CD1c-positive myeloid dendritic cell (primary cell): ENCODE measurements at regions not wholly inside any gene's neighbourhood (a gene's known extent, or its start where the extent isn't known, plus 50 kb on each side); places are given as distances from the start of the nearest gene placed in this dataset.
A peak's percentile ranks its signal among the peaks of the same experiment; 100 is the strongest.
"Not testable (repeated sequence)": the region's sequence is repeated elsewhere in the genome, so short reads cannot be mapped to it uniquely, and the experiment has no call there.

Experiments used
- DNase-seq: peaks from one replicate; pipeline ENCODE4 v3.0.0-alpha.2; 2016; ENCODE audit errors: extremely low spot score

- no peak for DNase-seq
Measured at GRCh38 chr5:160479220-160479619, 57.6 kb downstream of the PTTG1 start.

- no peak for DNase-seq
Measured at GRCh38 chr5:160479926-160480325, 58.3 kb downstream of the PTTG1 start.

DNA sequence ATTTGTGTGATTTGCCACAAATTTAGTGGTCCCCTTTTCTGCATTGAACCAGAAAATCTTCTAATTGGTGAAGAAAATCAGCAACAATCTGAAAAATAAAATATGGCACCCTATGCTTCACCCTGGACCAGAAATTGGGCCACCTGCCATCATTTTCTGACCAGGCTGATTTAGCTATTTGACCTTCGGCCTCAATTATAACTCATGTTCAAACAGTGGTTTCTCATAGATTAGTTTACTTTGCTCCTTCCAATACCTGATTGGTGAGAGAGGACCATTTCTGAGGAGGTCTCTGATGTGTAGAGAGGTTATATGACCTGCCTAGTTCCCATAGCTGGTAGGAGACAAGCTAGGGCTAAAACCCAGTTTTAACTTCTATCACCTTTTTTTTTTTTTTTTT is 59.0 kb downstream of the PTTG1 start:
- no peak for DNase-seq

GRCh38 chr5:160484678-160485077 is 63.0 kb downstream of the PTTG1 start:
- no peak for DNase-seq

GRCh38 chr5:160485364-160485969 is 63.8 kb downstream of the PTTG1 start:
- DNase-seq = no peak

- DNase-seq = no peak
Measured at GRCh38 chr5:160486573-160486972, 64.9 kb downstream of the PTTG1 start.

- peak; percentile 17 for DNase-seq
Measured at GRCh38 chr5:160488394-160489325, 67.0 kb downstream of the PTTG1 start.

GRCh38 chr5:160491438-160491837 is 69.8 kb downstream of the PTTG1 start:
- DNase-seq = no peak

DNA sequence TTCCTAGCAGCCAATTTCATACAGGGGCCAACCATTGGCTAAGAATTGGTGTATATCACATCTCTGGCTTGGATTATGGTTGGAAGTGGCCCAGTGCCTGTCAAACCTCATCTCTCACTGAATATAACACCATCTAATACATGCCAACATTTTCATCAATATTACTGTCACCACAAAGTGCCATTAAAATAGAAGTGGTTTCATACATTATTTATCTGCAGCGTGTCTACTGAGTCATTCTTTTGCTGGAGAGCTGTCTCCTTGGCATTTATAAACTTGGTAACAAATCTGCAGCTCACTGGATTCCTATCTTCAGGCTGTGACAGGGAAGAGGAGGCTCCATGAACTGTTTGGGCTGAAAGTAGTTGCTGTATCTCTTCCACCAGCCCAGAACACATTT is 70.9 kb downstream of the PTTG1 start:
- no peak for DNase-seq

GRCh38 chr5:160493806-160494338 is 72.2 kb downstream of the PTTG1 start:
- DNase-seq = peak; percentile 23

DNA sequence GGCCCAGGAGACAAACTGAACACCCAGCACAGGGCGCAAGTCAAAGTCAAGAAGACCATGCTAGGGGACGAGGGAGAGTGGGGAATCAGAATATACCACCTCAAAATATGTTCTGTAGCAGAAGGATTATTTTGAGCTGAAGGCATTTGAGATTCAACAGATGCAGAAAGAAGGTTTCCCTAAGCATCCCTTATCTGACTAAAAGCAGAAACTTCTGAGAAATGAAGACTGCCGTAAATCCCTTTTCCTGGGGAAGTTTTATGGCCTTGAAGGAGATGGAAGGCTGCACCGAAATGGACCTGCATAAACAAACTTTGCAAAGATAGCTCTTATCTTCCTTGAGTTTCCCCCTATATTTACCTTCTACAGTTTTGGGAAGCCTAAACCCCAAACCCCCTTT is 72.8 kb downstream of the PTTG1 start:
- no peak for DNase-seq

GRCh38 chr5:160496334-160496733 is 74.7 kb downstream of the PTTG1 start:
- DNase-seq = no peak

- DNase-seq = no peak
Measured at GRCh38 chr5:160496784-160497183, 75.1 kb downstream of the PTTG1 start.

DNA sequence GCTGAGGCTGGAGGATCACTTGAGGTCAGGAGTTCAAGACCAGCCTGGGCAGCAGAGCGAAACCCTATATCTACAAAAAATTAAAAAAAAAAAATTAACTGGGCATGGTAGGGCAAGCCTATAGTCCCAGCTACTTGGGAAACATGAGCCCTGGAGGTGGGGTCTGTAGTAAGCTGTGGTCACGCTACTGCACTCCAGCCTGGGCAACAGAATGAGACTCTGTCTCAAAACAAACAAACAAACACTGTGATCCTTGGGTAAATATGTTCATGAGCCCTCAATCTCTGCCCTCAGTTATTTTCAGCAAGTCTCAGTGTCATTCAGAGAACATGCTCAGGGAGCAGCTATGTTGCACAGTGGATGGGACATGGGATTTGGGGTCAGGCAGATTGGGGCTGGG is 76.2 kb downstream of the PTTG1 start:
- DNase-seq = no peak

DNA sequence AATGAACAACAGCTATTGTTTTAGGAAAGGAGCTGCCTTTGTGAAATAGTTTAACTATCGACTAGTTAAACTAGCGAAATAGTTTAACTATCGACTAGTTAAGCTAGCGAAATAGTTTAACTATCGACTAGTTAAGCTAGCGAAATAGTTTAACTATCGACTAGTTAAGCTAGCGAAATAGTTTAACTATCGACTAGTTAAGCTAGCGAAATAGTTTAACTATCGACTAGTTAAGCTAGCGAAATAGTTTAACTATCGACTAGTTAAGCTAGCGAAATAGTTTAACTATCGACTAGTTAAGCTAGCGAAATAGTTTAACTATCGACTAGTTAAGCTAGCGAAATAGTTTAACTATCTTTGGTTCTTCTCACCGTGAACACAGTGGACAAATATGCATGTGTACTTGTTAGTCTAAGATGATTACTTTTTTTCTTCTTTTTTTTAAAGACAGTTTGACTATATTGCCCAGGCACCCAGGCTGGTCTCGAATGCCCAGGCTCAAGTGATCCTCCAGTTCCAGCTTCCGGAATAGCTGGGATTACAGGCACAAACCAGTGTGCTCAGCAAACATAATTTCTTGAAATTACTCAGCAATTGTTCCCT is 76.9 kb downstream of the PTTG1 start:
- not testable (repeated sequence) for DNase-seq

GRCh38 chr5:160500786-160501779 is 79.4 kb downstream of the PTTG1 start:
- peak; percentile 88 for DNase-seq

DNA sequence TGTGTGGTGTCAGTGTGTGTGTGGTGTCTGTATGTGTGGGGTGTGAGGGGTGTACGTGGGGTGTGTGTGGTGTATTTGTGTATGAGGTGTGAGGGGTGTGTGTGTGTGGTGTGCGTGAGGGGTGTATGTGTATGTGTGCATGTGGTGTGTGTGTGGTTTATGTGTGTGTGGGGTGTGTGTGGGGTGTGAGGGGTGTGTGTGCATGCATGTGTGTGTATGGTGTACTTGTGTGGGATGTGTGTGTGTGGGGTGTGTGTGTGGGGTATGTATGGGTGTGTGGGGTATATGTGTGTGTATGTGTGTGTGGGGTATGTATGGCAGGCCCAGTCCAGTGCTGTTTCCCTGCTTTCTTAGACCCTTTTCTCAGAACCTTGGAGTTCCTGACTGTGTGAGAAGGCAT is 83.3 kb downstream of the PTTG1 start:
- DNase-seq = no peak

GRCh38 chr5:160506006-160507004 is 84.7 kb downstream of the PTTG1 start:
- DNase-seq = peak; percentile 77

GRCh38 chr5:160507221-160507721 is 85.6 kb downstream of the PTTG1 start:
- peak; percentile 77 for DNase-seq
